H1 (cell line): ENCODE measurements at regions not wholly inside any gene's neighbourhood (a gene's known extent, or its start where the extent isn't known, plus 50 kb on each side); places are given as distances from the start of the nearest gene placed in this dataset.

Source experiments
- BACH1 ChIP-seq: IDR thresholded peaks from 2 replicates; pipeline ENCODE4 v1.6.1; 2012; ENCODE audit warnings: low read length, improper control_type of control experiment
- KDM5A ChIP-seq: fragments of 200-600 bp; IDR thresholded peaks from 2 replicates; pipeline ENCODE4 v1.7.1; 2012; ENCODE audit warnings: mild to moderate bottlenecking, low read length, inconsistent platforms, mixed read lengths
- TF ChIP-seq, protein P1 (sequence below): IDR thresholded peaks from 2 replicates; pipeline ENCODE4 v1.6.1; 2012; ENCODE audit warnings: low read length, inconsistent platforms

DNA sequence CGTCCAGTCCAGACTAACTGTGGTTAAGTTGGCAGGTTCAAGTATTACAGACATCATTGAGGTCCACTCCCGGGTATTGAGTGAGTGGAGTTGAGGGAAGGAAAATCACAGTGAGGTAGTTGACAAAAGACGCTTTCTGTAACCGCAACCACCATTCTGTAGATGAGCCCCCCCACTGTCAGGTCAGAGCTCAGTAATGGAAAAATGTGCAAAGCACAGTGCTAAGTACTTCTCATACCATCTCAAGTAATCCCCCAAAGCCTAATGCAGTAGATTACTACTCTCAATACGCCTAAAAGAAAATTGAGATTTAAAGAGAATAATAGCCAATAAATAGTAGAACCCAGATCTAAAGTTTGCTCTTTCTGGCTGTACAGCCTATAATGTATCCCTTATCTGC lies 522.8 kb downstream of the LMO4 start (continued):
- TF ChIP-seq KDM5A (no peak), BACH1 (no peak)
- TF ChIP-seq, protein P1, sequence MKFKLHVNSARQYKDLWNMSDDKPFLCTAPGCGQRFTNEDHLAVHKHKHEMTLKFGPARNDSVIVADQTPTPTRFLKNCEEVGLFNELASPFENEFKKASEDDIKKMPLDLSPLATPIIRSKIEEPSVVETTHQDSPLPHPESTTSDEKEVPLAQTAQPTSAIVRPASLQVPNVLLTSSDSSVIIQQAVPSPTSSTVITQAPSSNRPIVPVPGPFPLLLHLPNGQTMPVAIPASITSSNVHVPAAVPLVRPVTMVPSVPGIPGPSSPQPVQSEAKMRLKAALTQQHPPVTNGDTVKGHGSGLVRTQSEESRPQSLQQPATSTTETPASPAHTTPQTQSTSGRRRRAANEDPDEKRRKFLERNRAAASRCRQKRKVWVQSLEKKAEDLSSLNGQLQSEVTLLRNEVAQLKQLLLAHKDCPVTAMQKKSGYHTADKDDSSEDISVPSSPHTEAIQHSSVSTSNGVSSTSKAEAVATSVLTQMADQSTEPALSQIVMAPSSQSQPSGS, result no peak
